T-helper 17 cell (primary cell): ENCODE measurements at regions not wholly inside any gene's neighbourhood (a gene's known extent, or its start where the extent isn't known, plus 50 kb on each side); places are given as distances from the start of the nearest gene placed in this dataset.
"Not testable (repeated sequence)": the region's sequence is repeated elsewhere in the genome, so short reads cannot be mapped to it uniquely, and the experiment has no call there.

ENCODE experiments used
- ATAC-seq: fragments of 150-1000 bp; cut with Tn5 transposase; 2 replicates; pipeline ENCODE4 v1.10.0; 2021; ENCODE audit warnings: mild to moderate bottlenecking, moderate library complexity
- DNase-seq, 3 donors: peaks; one replicate each; pipeline versions ENCODE4 v3.0.0 to v3.0.0-alpha.2; 2020 to 2021
- H3K9me3 ChIP-seq: one replicate; pipeline ENCODE4 v1.7.0; 2013; ENCODE audit warnings: low read length, mild to moderate bottlenecking; ENCODE audit not compliant: control insufficient read depth, poor library complexity, severe bottlenecking
- H3K27ac Mint-ChIP-seq: one replicate; pipeline ENCODE4 v1.8.0; 2022; ENCODE audit warnings: mild to moderate bottlenecking, moderate library complexity, mixed read lengths
- H3K27me3 Mint-ChIP-seq: one replicate; pipeline ENCODE4 v1.8.0; 2022; ENCODE audit warnings: mixed read lengths
- H3K36me3 Mint-ChIP-seq: one replicate; pipeline ENCODE4 v1.8.0; 2022; ENCODE audit warnings: low read depth, mixed read lengths
- H3K4me1 Mint-ChIP-seq: one replicate; pipeline ENCODE4 v1.8.0; 2022; ENCODE audit warnings: mild to moderate bottlenecking, mixed read lengths
- H3K4me3 Mint-ChIP-seq: one replicate; pipeline ENCODE4 v1.8.0; 2022; ENCODE audit warnings: mild to moderate bottlenecking, moderate library complexity, mixed read lengths

DNA sequence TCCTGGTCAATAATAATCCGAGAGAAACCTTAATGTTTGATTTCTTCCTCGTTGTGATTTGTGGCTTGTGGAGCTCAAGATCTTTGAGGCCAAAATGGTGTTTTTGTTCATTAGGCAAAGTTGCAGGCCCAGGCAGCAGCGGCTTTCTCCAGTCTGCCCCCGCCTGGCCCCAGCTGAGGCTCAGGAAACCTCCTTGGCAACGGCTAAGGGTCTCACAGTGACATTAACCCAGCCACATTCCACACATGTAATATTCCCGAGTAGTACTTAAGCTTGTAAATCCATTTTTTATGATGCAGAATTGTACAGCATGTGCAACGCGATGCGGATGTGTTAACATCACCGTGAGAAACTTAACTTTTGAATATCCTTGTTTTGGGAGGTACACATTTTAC, 200.1 kb downstream of the BCL11A start:
- DNase-seq: no peak
- peaks cover 6% of the 10 kb centered on the region for H3K4me1 Mint-ChIP-seq
- peaks cover 4% of the 10 kb centered on the region for H3K36me3 Mint-ChIP-seq
- H3K4me3 Mint-ChIP-seq: no peak overlapping the region
- peaks cover 37% of the 10 kb centered on the region for H3K27me3 Mint-ChIP-seq
- peak; percentile 5 for ATAC-seq
- peak overlapping the region; percentile 14 for H3K27ac Mint-ChIP-seq
- H3K9me3 ChIP-seq: no peaks in the 10 kb centered on the region

DNA sequence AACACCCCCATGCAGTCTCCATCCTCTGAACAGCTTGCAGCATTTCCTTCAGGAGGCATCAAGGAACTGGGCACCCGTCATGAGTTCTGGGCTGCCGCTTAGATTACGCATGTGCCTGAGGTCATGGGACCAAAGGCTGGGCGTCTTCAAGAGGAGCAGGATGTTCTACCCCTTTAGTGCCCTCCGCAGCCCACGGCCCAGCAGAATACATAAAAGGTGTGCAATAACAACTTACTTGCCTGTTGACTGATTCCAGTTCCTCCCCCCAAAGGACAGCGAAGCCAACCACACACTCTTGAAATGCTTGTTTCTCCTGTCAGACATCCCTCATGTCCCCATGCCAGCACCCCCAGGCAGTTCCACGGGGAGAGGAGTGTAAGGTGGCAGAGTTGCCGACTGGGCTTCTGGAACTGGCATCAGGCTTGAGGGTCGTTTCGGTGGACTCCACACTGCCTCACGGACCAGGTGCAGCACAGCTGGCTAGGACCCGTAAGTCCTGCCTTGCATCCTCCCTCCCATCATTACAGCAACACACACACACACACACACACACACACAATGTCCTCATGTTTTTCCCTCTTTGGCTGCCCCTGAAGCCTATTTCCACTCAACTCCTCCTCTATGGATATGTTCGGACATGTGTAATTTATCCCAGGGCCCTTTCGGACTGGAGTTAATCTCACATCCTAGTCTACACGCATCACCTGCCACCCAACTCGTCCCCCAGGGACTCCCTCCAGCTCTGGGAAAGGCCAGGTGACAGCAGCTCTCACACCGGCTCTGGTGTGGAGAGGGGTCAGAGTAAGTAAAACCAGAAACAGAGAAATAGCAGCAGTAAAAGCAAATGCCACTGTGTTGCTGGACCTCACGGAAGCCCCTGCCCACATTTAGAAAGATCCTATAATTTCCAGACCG, 200.7 kb downstream of the BCL11A start:
- H3K9me3 ChIP-seq: no peaks in the 10 kb centered on the region
- ATAC-seq: peak; percentile 47
- DNase-seq: no peak
- Mint-ChIP-seq H3K4me3 (no peak overlapping the region), H3K27me3 (peaks cover 37% of the 10 kb centered on the region), H3K27ac (peak overlapping the region; percentile 14), H3K4me1 (peaks cover 6% of the 10 kb centered on the region), H3K36me3 (peaks cover 4% of the 10 kb centered on the region)

DNA sequence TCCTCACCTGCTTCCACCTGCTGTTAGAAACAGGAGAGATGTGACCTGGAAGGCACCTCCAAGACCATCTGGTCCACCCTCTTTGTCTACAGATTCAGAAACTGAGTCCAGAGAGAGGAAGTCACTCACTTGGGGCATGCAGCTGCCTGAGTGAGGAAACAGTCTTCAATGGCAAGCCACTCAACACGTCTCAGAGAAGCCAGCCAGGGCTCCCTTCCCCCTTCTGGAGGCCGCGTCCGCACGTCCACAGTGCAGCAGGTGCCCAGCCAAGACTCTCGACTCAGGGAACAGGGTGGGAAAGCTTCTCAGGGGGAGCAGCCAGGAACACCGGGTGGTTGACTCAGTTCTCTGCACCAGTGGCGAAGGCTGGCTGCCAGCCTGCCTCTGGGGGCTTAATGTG, 201.7 kb downstream of the BCL11A start:
- ATAC-seq: peak; percentile 13
- H3K4me3 Mint-ChIP-seq: no peak overlapping the region

DNA sequence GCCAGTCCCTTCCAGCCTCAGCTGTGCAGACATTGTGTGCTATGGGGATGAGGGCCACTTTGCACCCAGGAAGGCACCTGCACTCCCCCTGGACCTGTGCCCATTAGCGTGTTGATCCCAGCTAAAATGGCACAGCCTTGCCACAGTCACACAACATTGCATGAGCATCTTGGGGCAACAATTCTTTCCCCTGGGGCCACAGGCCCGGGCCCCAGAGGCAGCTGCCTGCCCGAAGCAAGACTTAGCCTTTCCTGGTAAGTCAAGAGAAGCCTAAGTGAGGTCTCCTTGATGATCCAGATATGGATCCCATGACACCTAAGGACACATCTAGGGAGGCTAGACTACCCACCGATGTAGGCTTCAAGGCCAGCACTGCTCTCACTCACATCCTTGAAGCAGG, 202.1 kb downstream of the BCL11A start:
- no peaks in the 10 kb centered on the region for H3K9me3 ChIP-seq
- no peak overlapping the region for H3K27ac Mint-ChIP-seq
- H3K4me1 Mint-ChIP-seq: peaks cover 4% of the 10 kb centered on the region
- ATAC-seq (no peak), DNase-seq (no peak)
- H3K36me3 Mint-ChIP-seq: peaks cover 2% of the 10 kb centered on the region
- H3K27me3 Mint-ChIP-seq: peaks cover 31% of the 10 kb centered on the region
- no peak overlapping the region for H3K4me3 Mint-ChIP-seq

More for the DNA sequence above, 201.7 kb downstream of the BCL11A start:
- H3K27me3 Mint-ChIP-seq: peaks cover 36% of the 10 kb centered on the region
- no peak for DNase-seq
- H3K36me3 Mint-ChIP-seq: peaks cover 2% of the 10 kb centered on the region
- H3K9me3 ChIP-seq: no peaks in the 10 kb centered on the region
- H3K4me1 Mint-ChIP-seq: peaks cover 6% of the 10 kb centered on the region
- H3K27ac Mint-ChIP-seq: no peak overlapping the region

DNA sequence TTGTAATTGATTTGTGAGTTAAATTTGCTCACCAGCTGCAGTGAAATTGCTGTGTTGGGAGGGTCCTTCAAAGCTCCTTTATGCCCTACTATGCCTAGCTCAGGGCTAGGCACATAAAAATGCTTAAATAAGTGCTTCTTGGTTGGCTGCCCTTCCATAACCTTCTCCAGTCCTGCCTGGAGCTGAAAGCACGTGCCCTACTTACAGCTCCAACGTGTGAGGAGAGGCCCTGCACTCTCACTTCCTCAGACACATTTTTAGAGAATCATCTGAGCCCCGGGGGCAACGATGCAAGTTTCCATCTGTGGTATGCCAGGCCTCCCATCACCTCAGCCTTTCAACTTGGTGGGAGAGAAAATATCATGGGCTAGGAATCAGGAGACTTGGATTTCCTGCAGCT, 202.7 kb downstream of the BCL11A start:
- H3K9me3 ChIP-seq: no peaks in the 10 kb centered on the region
- Mint-ChIP-seq H3K27me3 (peaks cover 28% of the 10 kb centered on the region), H3K4me1 (peaks cover under 1% of the 10 kb centered on the region), H3K27ac (no peak overlapping the region), H3K4me3 (no peak overlapping the region), H3K36me3 (peaks cover 2% of the 10 kb centered on the region)
- DNase-seq: no peak
- no peak for ATAC-seq

DNA sequence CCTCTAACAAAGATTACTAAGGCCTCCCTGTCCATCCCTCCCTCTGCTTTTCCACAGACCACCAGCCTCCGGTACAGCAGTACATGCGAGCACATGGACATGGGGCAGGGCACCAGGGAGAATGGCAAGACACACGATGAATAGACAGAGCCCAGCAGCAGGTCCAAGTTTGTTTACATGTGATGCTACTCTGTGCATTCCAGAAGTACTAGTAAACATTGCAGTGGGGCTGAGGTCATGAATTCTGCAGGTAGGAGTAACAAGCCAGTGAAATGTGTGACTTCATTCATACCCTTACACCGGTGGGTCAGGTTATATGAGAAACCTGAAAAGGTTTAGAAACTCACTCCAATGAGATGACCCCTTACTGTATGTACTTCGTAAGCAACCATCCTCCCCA, 205.7 kb downstream of the BCL11A start:
- Mint-ChIP-seq H3K27ac (no peak overlapping the region), H3K4me3 (no peak overlapping the region), H3K4me1 (no peaks in the 10 kb centered on the region), H3K27me3 (peaks cover 15% of the 10 kb centered on the region), H3K36me3 (peaks cover 2% of the 10 kb centered on the region)
- ATAC-seq (no peak), DNase-seq (no peak)
- no peaks in the 10 kb centered on the region for H3K9me3 ChIP-seq

DNA sequence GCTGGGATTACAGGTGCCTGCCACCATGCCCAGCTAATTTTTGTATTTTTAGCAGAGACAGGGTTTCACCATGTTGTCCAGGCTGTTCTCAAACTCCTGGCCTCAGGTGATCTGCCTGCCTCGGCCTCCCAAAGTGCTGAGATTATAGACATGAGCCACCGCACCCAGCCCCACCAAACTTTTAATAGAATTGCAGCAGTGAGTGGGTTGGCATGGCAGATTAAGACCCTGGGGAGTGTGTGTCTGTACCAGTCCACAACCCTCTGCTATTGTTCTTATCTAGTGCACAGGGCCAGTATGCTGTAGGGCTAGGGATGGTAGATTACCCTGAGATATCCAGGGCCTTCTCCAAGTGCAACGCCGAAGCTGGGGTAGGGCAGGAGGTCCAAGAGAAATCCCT, 211.0 kb downstream of the BCL11A start:
- H3K27ac Mint-ChIP-seq, DNase-seq: not testable (repeated sequence)

DNA sequence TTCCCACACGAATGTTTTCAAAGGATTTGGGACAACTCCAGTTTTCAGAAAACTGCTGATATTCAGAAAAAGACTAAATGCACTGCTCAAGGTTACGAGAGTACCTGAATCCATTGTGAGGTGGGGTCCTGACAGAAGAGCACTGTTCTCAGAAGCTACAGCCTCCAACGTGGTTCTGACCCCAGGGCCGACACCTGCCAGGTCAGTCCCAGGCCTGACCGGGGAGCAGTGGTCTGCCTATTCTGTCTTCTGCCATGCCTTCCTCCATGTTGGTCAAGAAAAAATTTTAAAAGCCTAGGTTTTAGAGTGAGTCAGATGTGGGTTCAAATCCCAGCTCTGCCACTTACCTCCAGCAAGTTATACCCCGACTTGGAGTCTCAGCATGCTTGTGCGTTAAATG, 212.3 kb downstream of the BCL11A start:
- H3K4me1 Mint-ChIP-seq: no peaks in the 10 kb centered on the region
- ATAC-seq (no peak), DNase-seq (no peak)
- H3K4me3 Mint-ChIP-seq: no peak overlapping the region
- no peak overlapping the region for H3K27ac Mint-ChIP-seq
- no peaks in the 10 kb centered on the region for H3K9me3 ChIP-seq
- H3K36me3 Mint-ChIP-seq: peaks cover 2% of the 10 kb centered on the region
- H3K27me3 Mint-ChIP-seq: peaks cover 18% of the 10 kb centered on the region

More for the DNA sequence above, 211.0 kb downstream of the BCL11A start:
- H3K27me3 Mint-ChIP-seq: peaks cover 18% of the 10 kb centered on the region
- H3K9me3 ChIP-seq, H3K36me3 Mint-ChIP-seq, ATAC-seq, H3K4me3 Mint-ChIP-seq, H3K4me1 Mint-ChIP-seq: not testable (repeated sequence)

DNA sequence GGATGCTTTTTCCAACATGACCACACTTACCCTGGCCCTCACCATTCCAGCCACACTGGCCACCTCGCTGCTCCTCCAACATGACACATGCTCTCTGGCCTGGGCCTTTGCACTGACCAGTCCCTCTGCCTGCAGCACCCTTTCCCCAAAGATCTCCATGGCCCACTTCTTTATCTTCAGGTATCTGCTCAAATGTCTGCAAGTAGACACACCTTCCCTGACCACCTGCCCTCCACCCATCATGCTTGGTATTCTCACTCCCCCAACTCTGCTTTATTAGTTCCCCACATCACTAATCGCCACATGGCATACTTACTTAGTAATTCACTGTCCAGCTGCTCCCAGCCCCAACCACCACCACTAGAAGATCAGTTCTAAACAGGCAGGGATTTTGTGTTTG, 214.2 kb downstream of the BCL11A start:
- Mint-ChIP-seq H3K4me3 (no peak overlapping the region), H3K36me3 (peaks cover 2% of the 10 kb centered on the region)

DNA sequence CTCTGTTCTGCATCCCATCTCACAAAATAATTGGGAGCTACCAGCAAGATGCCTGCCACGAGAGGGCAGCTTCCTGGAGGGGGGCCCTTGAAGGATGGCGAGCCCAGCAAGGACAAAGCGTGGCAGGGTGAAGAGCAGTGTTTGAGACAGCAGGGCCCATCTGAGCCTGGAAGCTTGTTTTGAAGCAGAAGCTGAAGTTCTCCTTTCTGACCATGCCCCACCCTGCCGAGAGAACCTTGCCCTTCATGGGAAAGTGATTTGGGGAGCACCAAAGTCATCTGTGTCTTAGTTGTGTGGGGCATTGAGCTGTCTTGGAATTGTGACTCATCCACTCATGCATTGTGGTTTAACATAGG, 216.3 kb downstream of the BCL11A start:
- DNase-seq: no peak
- peaks cover 8% of the 10 kb centered on the region for H3K27me3 Mint-ChIP-seq

More for the DNA sequence above, 214.2 kb downstream of the BCL11A start:
- H3K9me3 ChIP-seq: no peaks in the 10 kb centered on the region
- peaks cover 14% of the 10 kb centered on the region for H3K27me3 Mint-ChIP-seq
- DNase-seq: no peak
- H3K4me1 Mint-ChIP-seq: no peaks in the 10 kb centered on the region
- no peak overlapping the region for H3K27ac Mint-ChIP-seq
- ATAC-seq: no peak

DNA sequence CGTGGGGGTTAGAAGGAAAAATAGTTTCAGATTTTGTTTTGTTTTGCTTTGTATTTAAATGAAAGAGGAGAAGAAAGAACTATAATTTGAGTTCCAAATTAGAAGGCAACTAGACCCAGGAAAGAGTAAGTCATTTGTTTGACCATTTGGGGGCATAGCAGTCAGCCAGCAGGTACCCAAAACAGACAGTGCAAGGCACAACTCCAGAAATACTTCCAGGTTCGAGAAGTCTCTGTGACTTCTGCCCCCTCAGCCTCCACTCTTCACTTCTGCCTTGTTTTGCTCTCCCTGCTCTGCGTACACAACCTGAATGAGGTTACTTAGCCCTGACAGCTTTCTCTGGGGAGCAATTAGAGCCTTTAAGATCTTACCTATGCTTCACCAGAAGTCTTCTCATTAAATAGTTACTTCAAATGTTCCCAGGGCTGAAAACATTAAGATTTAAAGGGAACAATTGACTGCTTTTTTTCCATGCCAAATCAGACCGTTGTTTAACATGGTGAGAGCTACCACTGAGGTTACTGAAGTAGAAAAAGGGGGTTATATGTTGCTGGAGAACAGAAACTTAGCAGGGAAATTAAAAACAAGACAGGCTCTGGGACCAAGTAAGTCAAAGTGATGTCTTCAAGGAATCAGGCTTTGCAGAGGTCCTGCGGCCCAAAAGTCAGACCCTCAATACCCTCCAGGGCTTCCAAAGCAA, 216.9 kb downstream of the BCL11A start:
- Mint-ChIP-seq H3K27me3 (peaks cover 3% of the 10 kb centered on the region), H3K27ac (no peak overlapping the region)

More for the DNA sequence above, 216.3 kb downstream of the BCL11A start:
- no peaks in the 10 kb centered on the region for H3K36me3 Mint-ChIP-seq
- H3K9me3 ChIP-seq: no peaks in the 10 kb centered on the region
- no peaks in the 10 kb centered on the region for H3K4me1 Mint-ChIP-seq
- no peak overlapping the region for H3K4me3 Mint-ChIP-seq
- no peak overlapping the region for H3K27ac Mint-ChIP-seq
- ATAC-seq: no peak

DNA sequence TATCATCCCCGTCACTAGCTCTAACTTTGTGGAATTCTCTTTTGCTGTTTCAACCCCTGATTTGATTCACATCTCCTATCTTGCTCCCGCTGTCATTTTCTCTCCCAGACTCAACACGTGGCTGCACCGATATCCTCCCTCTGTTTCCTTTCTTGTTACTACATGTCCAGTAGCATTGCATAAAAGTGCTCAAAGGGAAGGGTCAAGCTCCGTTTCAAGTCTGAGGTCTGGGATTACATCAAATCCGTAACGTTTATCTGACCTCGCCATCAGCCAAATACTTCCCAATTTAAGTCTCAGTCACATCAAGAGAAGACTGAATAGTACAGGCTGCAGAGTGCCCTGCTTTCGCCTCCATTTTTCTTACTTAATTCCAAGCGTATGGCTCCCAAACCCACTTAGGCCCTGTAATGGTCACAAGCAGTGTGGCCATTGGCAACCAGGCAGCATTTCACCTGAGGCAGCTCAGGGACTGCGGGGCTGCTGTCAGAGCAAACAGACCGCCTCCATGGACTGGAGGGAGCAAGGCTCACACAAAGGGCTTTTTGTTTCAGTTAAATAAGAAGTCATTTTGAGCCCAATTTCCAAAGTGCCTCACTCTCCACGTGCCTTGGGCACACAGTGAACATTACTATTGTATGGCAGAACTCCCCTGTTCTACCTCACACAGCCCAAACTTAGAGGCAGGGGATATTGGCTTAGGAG, 217.8 kb downstream of the BCL11A start:
- H3K27ac Mint-ChIP-seq: no peak overlapping the region
- ATAC-seq: no peak
- H3K4me1 Mint-ChIP-seq: no peaks in the 10 kb centered on the region
- no peak for DNase-seq
- H3K4me3 Mint-ChIP-seq: no peak overlapping the region
- no peaks in the 10 kb centered on the region for H3K36me3 Mint-ChIP-seq
- H3K9me3 ChIP-seq: no peaks in the 10 kb centered on the region
- no peaks in the 10 kb centered on the region for H3K27me3 Mint-ChIP-seq

More for the DNA sequence above, 216.9 kb downstream of the BCL11A start:
- no peak for DNase-seq
- H3K4me1 Mint-ChIP-seq: no peaks in the 10 kb centered on the region
- ATAC-seq: no peak
- no peaks in the 10 kb centered on the region for H3K36me3 Mint-ChIP-seq
- no peaks in the 10 kb centered on the region for H3K9me3 ChIP-seq
- H3K4me3 Mint-ChIP-seq: no peak overlapping the region

DNA sequence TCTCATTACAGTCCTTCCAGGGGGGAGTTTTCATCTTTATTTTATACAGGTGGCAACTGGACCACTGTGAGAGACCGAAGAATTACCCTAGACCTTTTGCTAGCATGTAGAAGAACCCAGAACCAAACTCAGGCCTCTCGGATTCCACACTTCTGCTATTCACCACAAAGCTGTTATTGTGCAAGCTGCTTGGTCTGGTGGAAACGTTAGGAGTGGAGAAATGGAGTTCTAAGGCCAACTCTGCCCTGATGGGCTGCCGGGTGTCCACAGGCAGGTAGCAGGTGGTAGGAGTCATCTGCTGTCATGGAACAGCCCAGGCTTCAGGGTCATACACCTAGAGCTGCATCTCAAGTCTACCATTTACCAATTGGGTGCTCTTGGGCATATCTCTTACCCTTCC, 218.8 kb downstream of the BCL11A start:
- Mint-ChIP-seq H3K4me3 (no peak overlapping the region), H3K36me3 (no peaks in the 10 kb centered on the region), H3K27ac (no peak overlapping the region), H3K27me3 (no peaks in the 10 kb centered on the region), H3K4me1 (no peaks in the 10 kb centered on the region)
- H3K9me3 ChIP-seq: no peaks in the 10 kb centered on the region
- ATAC-seq (no peak), DNase-seq (no peak)
